ENCODE measurements at regions not wholly inside any gene's neighbourhood (a gene's known extent, or its start where the extent isn't known, plus 50 kb on each side); places are given as distances from the start of the nearest gene placed in this dataset.
"Not testable (repeated sequence)": the region's sequence is repeated elsewhere in the genome, so short reads cannot be mapped to it uniquely, and the experiment has no call there.

GRCh38 chr13:73310366-73310765, 251.6 kb downstream of the KLF5 start:
- Histone ChIP-seq H3K4me1 (ENCODE audit: control insufficient read depth, insufficient read depth, low read length) (no peaks in the 10 kb centered on the region), H3K4me3 (ENCODE audit: low read length) (no peak overlapping the region), H3K9me3 (ENCODE audit: control insufficient read depth, low read length) (no peaks in the 10 kb centered on the region), H3K9ac (ENCODE audit: low read length) (no peak overlapping the region), H3K27me3 (ENCODE audit: control insufficient read depth, insufficient read depth, low read length) (no peaks in the 10 kb centered on the region), H3K36me3 (ENCODE audit: control insufficient read depth, insufficient read depth, low read length) (no peaks in the 10 kb centered on the region)

GRCh38 chr13:73307481-73307880, 248.7 kb downstream of the KLF5 start:
- no peaks in the 10 kb centered on the region for H3K27me3 ChIP-seq (ENCODE audit: control insufficient read depth, insufficient read depth, low read length)
- H3K9me3 ChIP-seq (ENCODE audit: control insufficient read depth, low read length) = no peaks in the 10 kb centered on the region
- no peaks in the 10 kb centered on the region for H3K4me1 ChIP-seq (ENCODE audit: control insufficient read depth, insufficient read depth, low read length)
- H3K4me3 ChIP-seq (ENCODE audit: low read length) = no peak overlapping the region
- no peak overlapping the region for H3K9ac ChIP-seq (ENCODE audit: low read length)
- no peaks in the 10 kb centered on the region for H3K36me3 ChIP-seq (ENCODE audit: control insufficient read depth, insufficient read depth, low read length)

- H3K9ac ChIP-seq (ENCODE audit: low read length) = no peak overlapping the region
- no peaks in the 10 kb centered on the region for H3K9me3 ChIP-seq (ENCODE audit: control insufficient read depth, low read length)
- no peaks in the 10 kb centered on the region for H3K36me3 ChIP-seq (ENCODE audit: control insufficient read depth, insufficient read depth, low read length)
- H3K4me3 ChIP-seq (ENCODE audit: low read length) = no peak overlapping the region
- H3K4me1 ChIP-seq (ENCODE audit: control insufficient read depth, insufficient read depth, low read length) = no peaks in the 10 kb centered on the region
- H3K27me3 ChIP-seq (ENCODE audit: control insufficient read depth, insufficient read depth, low read length) = no peaks in the 10 kb centered on the region
Measured at GRCh38 chr13:73306688-73307087, 247.9 kb downstream of the KLF5 start.

GRCh38 chr13:73304442-73304841, 245.6 kb downstream of the KLF5 start:
- Histone ChIP-seq H3K36me3 (ENCODE audit: control insufficient read depth, insufficient read depth, low read length) (no peaks in the 10 kb centered on the region), H3K9me3 (ENCODE audit: control insufficient read depth, low read length) (no peaks in the 10 kb centered on the region), H3K4me1 (ENCODE audit: control insufficient read depth, insufficient read depth, low read length) (peaks cover 7% of the 10 kb centered on the region), H3K9ac (ENCODE audit: low read length) (no peak overlapping the region), H3K27me3 (ENCODE audit: control insufficient read depth, insufficient read depth, low read length) (no peaks in the 10 kb centered on the region), H3K4me3 (ENCODE audit: low read length) (no peak overlapping the region)

- Histone ChIP-seq H3K9me3 (ENCODE audit: control insufficient read depth, low read length) (no peaks in the 10 kb centered on the region), H3K4me1 (ENCODE audit: control insufficient read depth, insufficient read depth, low read length) (peaks cover 7% of the 10 kb centered on the region), H3K27me3 (ENCODE audit: control insufficient read depth, insufficient read depth, low read length) (no peaks in the 10 kb centered on the region), H3K36me3 (ENCODE audit: control insufficient read depth, insufficient read depth, low read length) (no peaks in the 10 kb centered on the region), H3K9ac (ENCODE audit: low read length) (no peak overlapping the region), H3K4me3 (ENCODE audit: low read length) (no peak overlapping the region)
Measured at GRCh38 chr13:73303851-73304250, 245.0 kb downstream of the KLF5 start.

- not testable (repeated sequence) for H3K36me3 ChIP-seq (ENCODE audit: control insufficient read depth, insufficient read depth, low read length); H3K9ac ChIP-seq (ENCODE audit: low read length); H3K4me1 ChIP-seq (ENCODE audit: control insufficient read depth, insufficient read depth, low read length); H3K27me3 ChIP-seq (ENCODE audit: control insufficient read depth, insufficient read depth, low read length); H3K9me3 ChIP-seq (ENCODE audit: control insufficient read depth, low read length); H3K4me3 ChIP-seq (ENCODE audit: low read length)
Measured at GRCh38 chr13:73301622-73302021, 242.8 kb downstream of the KLF5 start.

- Histone ChIP-seq H3K9ac (ENCODE audit: low read length) (no peak overlapping the region), H3K9me3 (ENCODE audit: control insufficient read depth, low read length) (no peaks in the 10 kb centered on the region), H3K36me3 (ENCODE audit: control insufficient read depth, insufficient read depth, low read length) (no peaks in the 10 kb centered on the region)
Measured at GRCh38 chr13:73300718-73301425, 242.1 kb downstream of the KLF5 start.

GRCh38 chr13:73299787-73300186, 241.0 kb downstream of the KLF5 start:
- H3K4me1 ChIP-seq (ENCODE audit: control insufficient read depth, insufficient read depth, low read length) = peaks cover 7% of the 10 kb centered on the region
- H3K9me3 ChIP-seq (ENCODE audit: control insufficient read depth, low read length) = no peaks in the 10 kb centered on the region
- no peak overlapping the region for H3K4me3 ChIP-seq (ENCODE audit: low read length)
- H3K9ac ChIP-seq (ENCODE audit: low read length) = no peak overlapping the region
- no peaks in the 10 kb centered on the region for H3K27me3 ChIP-seq (ENCODE audit: control insufficient read depth, insufficient read depth, low read length)
- H3K36me3 ChIP-seq (ENCODE audit: control insufficient read depth, insufficient read depth, low read length) = no peaks in the 10 kb centered on the region

More at GRCh38 chr13:73300718-73301425, 242.1 kb downstream of the KLF5 start:
- Histone ChIP-seq H3K27me3 (ENCODE audit: control insufficient read depth, insufficient read depth, low read length) (no peaks in the 10 kb centered on the region), H3K4me1 (ENCODE audit: control insufficient read depth, insufficient read depth, low read length) (peaks cover 7% of the 10 kb centered on the region), H3K4me3 (ENCODE audit: low read length) (no peak overlapping the region)

- no peak overlapping the region for H3K4me3 ChIP-seq (ENCODE audit: low read length)
- H3K9ac ChIP-seq (ENCODE audit: low read length) = no peak overlapping the region
- no peaks in the 10 kb centered on the region for H3K4me1 ChIP-seq (ENCODE audit: control insufficient read depth, insufficient read depth, low read length)
- H3K9me3 ChIP-seq (ENCODE audit: control insufficient read depth, low read length) = no peaks in the 10 kb centered on the region
- H3K27me3 ChIP-seq (ENCODE audit: control insufficient read depth, insufficient read depth, low read length) = no peaks in the 10 kb centered on the region
- H3K36me3 ChIP-seq (ENCODE audit: control insufficient read depth, insufficient read depth, low read length) = no peaks in the 10 kb centered on the region
Measured at GRCh38 chr13:73293913-73294523, 235.2 kb downstream of the KLF5 start.

- no peak overlapping the region for H3K4me3 ChIP-seq (ENCODE audit: low read length)
- H3K4me1 ChIP-seq (ENCODE audit: control insufficient read depth, insufficient read depth, low read length) = peaks cover 6% of the 10 kb centered on the region
- H3K36me3 ChIP-seq (ENCODE audit: control insufficient read depth, insufficient read depth, low read length) = no peaks in the 10 kb centered on the region
- H3K9ac ChIP-seq (ENCODE audit: low read length) = no peak overlapping the region
- H3K27me3 ChIP-seq (ENCODE audit: control insufficient read depth, insufficient read depth, low read length) = no peaks in the 10 kb centered on the region
- no peaks in the 10 kb centered on the region for H3K9me3 ChIP-seq (ENCODE audit: control insufficient read depth, low read length)
Measured at GRCh38 chr13:73292127-73292526, 233.3 kb downstream of the KLF5 start.

- Histone ChIP-seq H3K9ac (ENCODE audit: low read length) (no peak overlapping the region), H3K36me3 (ENCODE audit: control insufficient read depth, insufficient read depth, low read length) (no peaks in the 10 kb centered on the region), H3K9me3 (ENCODE audit: control insufficient read depth, low read length) (no peaks in the 10 kb centered on the region), H3K4me1 (ENCODE audit: control insufficient read depth, insufficient read depth, low read length) (peaks cover 15% of the 10 kb centered on the region), H3K4me3 (ENCODE audit: low read length) (no peak overlapping the region), H3K27me3 (ENCODE audit: control insufficient read depth, insufficient read depth, low read length) (no peaks in the 10 kb centered on the region)
Measured at GRCh38 chr13:73290844-73291243, 232.0 kb downstream of the KLF5 start.

- Histone ChIP-seq H3K4me1 (ENCODE audit: control insufficient read depth, insufficient read depth, low read length) (peaks cover 15% of the 10 kb centered on the region), H3K9ac (ENCODE audit: low read length) (no peak overlapping the region), H3K4me3 (ENCODE audit: low read length) (no peak overlapping the region), H3K9me3 (ENCODE audit: control insufficient read depth, low read length) (no peaks in the 10 kb centered on the region), H3K27me3 (ENCODE audit: control insufficient read depth, insufficient read depth, low read length) (no peaks in the 10 kb centered on the region), H3K36me3 (ENCODE audit: control insufficient read depth, insufficient read depth, low read length) (no peaks in the 10 kb centered on the region)
Measured at GRCh38 chr13:73288596-73288995, 229.8 kb downstream of the KLF5 start.
